ENCODE measurements at regions not wholly inside any gene's neighbourhood (a gene's known extent, or its start where the extent isn't known, plus 50 kb on each side); places are given as distances from the start of the nearest gene placed in this dataset.

GRCh38 chr3:156763386-156763785, 62.8 kb upstream of the LEKR1 start:
- no peak overlapping the region for H3K27ac ChIP-seq (ENCODE audit: low read depth, low read length)
- no peaks in the 10 kb centered on the region for H3K9me3 ChIP-seq (ENCODE audit: control insufficient read depth, insufficient read depth, low read length)
- POLR2A ChIA-PET, result interaction anchor here (0.7 to 1.9 kb wide), 5 partner anchors 12 to 359 kb away, joined by 3 to 10 read pairs (median 4); no protein-coding TSS in a partner anchor
- no peaks in the 10 kb centered on the region for H3K27me3 ChIP-seq (ENCODE audit: control insufficient read depth, insufficient read depth, low read length)
- no peak for DNase-seq (ENCODE audit: low read depth, low spot score)
- CTCF ChIA-PET, result interaction anchor here (0.9 to 2.2 kb wide), 3 partner anchors 12 to 318 kb away, joined by 3 to 11 read pairs (median 4); no protein-coding TSS in a partner anchor
- H3K4me3 ChIP-seq (ENCODE audit: low read depth, low read length), result no peak overlapping the region
- no peak for TF ChIP-seq CTCF (IDR thresholded peaks at IDR 0.05; ENCODE audit: low read depth, low read length)

GRCh38 chr3:156763931-156764720, 62.0 kb upstream of the LEKR1 start:
- ChIA-PET POLR2A (no interaction called here), CTCF (interaction anchor here (0.9 to 1.4 kb wide), 3 partner anchors 16 to 318 kb away, joined by 3 to 5 read pairs (median 4); no protein-coding TSS in a partner anchor)
- Histone ChIP-seq H3K9me3 (ENCODE audit: control insufficient read depth, insufficient read depth, low read length) (no peaks in the 10 kb centered on the region), H3K27ac (ENCODE audit: low read depth, low read length) (no peak overlapping the region), H3K4me3 (ENCODE audit: low read depth, low read length) (no peak overlapping the region), H3K27me3 (ENCODE audit: control insufficient read depth, insufficient read depth, low read length) (no peaks in the 10 kb centered on the region)
- no peak for DNase-seq (ENCODE audit: low read depth, low spot score)
- no peak for TF ChIP-seq CTCF (IDR thresholded peaks at IDR 0.05; ENCODE audit: low read depth, low read length)

GRCh38 chr3:156764751-156765150, 61.4 kb upstream of the LEKR1 start:
- POLR2A ChIA-PET, result no interaction called here
- Histone ChIP-seq H3K27ac (ENCODE audit: low read depth, low read length) (no peak overlapping the region), H3K4me3 (ENCODE audit: low read depth, low read length) (no peak overlapping the region), H3K9me3 (ENCODE audit: control insufficient read depth, insufficient read depth, low read length) (no peaks in the 10 kb centered on the region), H3K27me3 (ENCODE audit: control insufficient read depth, insufficient read depth, low read length) (no peaks in the 10 kb centered on the region)
- no peak for DNase-seq (ENCODE audit: low read depth, low spot score)
- TF ChIP-seq CTCF (IDR thresholded peaks at IDR 0.05; ENCODE audit: low read depth, low read length), result no peak
- CTCF ChIA-PET, result interaction anchor here (1.4 kb wide), 1 partner anchor 18 kb away, joined by 5 read pairs; no protein-coding TSS in a partner anchor

- ChIA-PET CTCF (no interaction called here), POLR2A (no interaction called here)
- Histone ChIP-seq H3K4me3 (ENCODE audit: low read depth, low read length) (no peak overlapping the region), H3K9me3 (ENCODE audit: control insufficient read depth, insufficient read depth, low read length) (no peaks in the 10 kb centered on the region), H3K27ac (ENCODE audit: low read depth, low read length) (no peak overlapping the region), H3K27me3 (ENCODE audit: control insufficient read depth, insufficient read depth, low read length) (no peaks in the 10 kb centered on the region)
- no peak for TF ChIP-seq CTCF (IDR thresholded peaks at IDR 0.05; ENCODE audit: low read depth, low read length)
- DNase-seq (ENCODE audit: low read depth, low spot score), result no peak
Measured at GRCh38 chr3:156768390-156768789, 57.8 kb upstream of the LEKR1 start.
